Peyer's patch (tissue), 4 donors: ENCODE measurements at regions not wholly inside any gene's neighbourhood (a gene's known extent, or its start where the extent isn't known, plus 50 kb on each side); places are given as distances from the start of the nearest gene placed in this dataset.

Experiments
- CTCF ChIP-seq, 6 experiments: fragments of 450-650 bp in 4 of 6; fragments of 200-600 bp in 2 of 6; sonication (generic) in 1 of 6; IDR thresholded peaks; one replicate each; pipeline ENCODE4 v1.5.1; 2017 to 2019; ENCODE audit warnings: antibody characterized with exemption in 6 of 6, mild to moderate bottlenecking in 3 of 6, moderate library complexity in 1 of 6
- POLR2A ChIP-seq, 2 donors: fragments of 450-650 bp; IDR thresholded peaks; one replicate each; pipeline ENCODE4 v1.5.1; 2017; ENCODE audit warnings: antibody characterized with exemption in 2 of 2, mild to moderate bottlenecking in 2 of 2, moderate library complexity in 2 of 2

GRCh38 chr6:66128656-66129055 is 421.6 kb upstream of the EYS start:
- TF ChIP-seq POLR2A (IDR thresholded peaks at IDR 0.05) (no peak), CTCF (IDR thresholded peaks at IDR 0.05) (no peak)
